IMR-90 (cell line): ENCODE measurements at regions not wholly inside any gene's neighbourhood (a gene's known extent, or its start where the extent isn't known, plus 50 kb on each side); places are given as distances from the start of the nearest gene placed in this dataset.

ENCODE experiments used
- ATAC-seq: fragments of 200-7000 bp; cut with Tn5 transposase; 2 replicates; pipeline ENCODE4 v1.9.1; 2020; ENCODE audit warnings: low read depth, mild to moderate bottlenecking, moderate library complexity
- BruUV-seq: library from RNA; stranded (reverse); fragments of 400-500 nt; replicated peaks from 2 replicates; lab custom pipeline; 2021; lab: Mats Ljungman, UMichigan
- CTCF ChIA-PET: fragments of 300-600 bp; formaldehyde crosslinking; extraction: SDS; loops from one replicate; lab custom pipeline; 2021; ENCODE audit warnings: antibody characterized with exemption; lab: Yijun Ruan, JAX
- POLR2A ChIA-PET: fragments of 300-600 bp; sonication (Branson Sonifier 250); formaldehyde crosslinking; loops from one replicate; lab custom pipeline; 2022; ENCODE audit warnings: antibody characterized with exemption; ENCODE audit not compliant: unreplicated experiment; lab: Charles Lee
- DNase-seq: peaks from one replicate; pipeline ENCODE4 v3.0.0; 2013
- H2AFZ ChIP-seq: replicated peaks from 2 replicates; pipeline ENCODE3; 2013; ENCODE audit warnings: low read length, mild to moderate bottlenecking; ENCODE audit not compliant: poor library complexity
- H2AK5ac ChIP-seq: 2 replicates; pipeline ENCODE4 v1.6.1; 2013; ENCODE audit warnings: low read depth, low read length, inconsistent platforms
- H2AK9ac ChIP-seq: replicated peaks from 2 replicates; pipeline ENCODE3; 2013; ENCODE audit warnings: mild to moderate bottlenecking, low read depth, low read length, moderate library complexity; ENCODE audit not compliant: poor library complexity
- H2BK120ac ChIP-seq: 2 replicates; pipeline ENCODE4 v1.6.1; 2013; ENCODE audit warnings: low read depth, low read length, inconsistent platforms
- H2BK15ac ChIP-seq: 3 replicates; pipeline ENCODE4 v1.6.1; 2013; ENCODE audit warnings: low read depth, low read length, inconsistent platforms
- H2BK20ac ChIP-seq: 2 replicates; pipeline ENCODE4 v1.6.1; 2013; ENCODE audit warnings: low read depth, mild to moderate bottlenecking, inconsistent platforms, low read length, moderate library complexity
- H2BK5ac ChIP-seq: 2 replicates; pipeline ENCODE4 v1.6.1; 2013; ENCODE audit warnings: mild to moderate bottlenecking, low read depth, low read length, inconsistent platforms; ENCODE audit not compliant: poor library complexity, severe bottlenecking
- H3K14ac ChIP-seq: replicated peaks from 2 replicates; pipeline ENCODE4 v1.6.1; 2013; ENCODE audit warnings: low read depth, low read length, inconsistent platforms
- H3K18ac ChIP-seq: 2 replicates; pipeline ENCODE4 v1.6.1; 2013; ENCODE audit warnings: low read depth, low read length, control low read depth
- H3K23ac ChIP-seq: 2 replicates; pipeline ENCODE4 v1.6.1; 2013; ENCODE audit warnings: low read depth, low read length, inconsistent platforms
- H3K27ac ChIP-seq: 2 replicates; pipeline ENCODE4 v1.5.1; 2013; ENCODE audit warnings: mild to moderate bottlenecking, control low read depth, low read length; ENCODE audit not compliant: insufficient read depth
- H3K27me3 ChIP-seq: 2 replicates; pipeline ENCODE4 v1.6.1; 2013; ENCODE audit warnings: low read length; ENCODE audit not compliant: control insufficient read depth, insufficient read depth
- H3K36me3 ChIP-seq: 2 replicates; pipeline ENCODE4 v1.6.1; 2013; ENCODE audit warnings: low read length, mixed read lengths; ENCODE audit not compliant: control insufficient read depth, insufficient read depth
- H3K4ac ChIP-seq: 2 replicates; pipeline ENCODE4 v1.6.1; 2013; ENCODE audit warnings: low read depth, low read length, inconsistent platforms
- H3K4me1 ChIP-seq: 2 replicates; pipeline ENCODE4 v1.6.1; 2013; ENCODE audit warnings: low read length, mixed read lengths; ENCODE audit not compliant: control insufficient read depth, insufficient read depth
- H3K4me2 ChIP-seq: 2 replicates; pipeline ENCODE4 v1.6.1; 2013; ENCODE audit warnings: low read depth, mild to moderate bottlenecking, control low read depth, low read length, moderate library complexity
- H3K4me3 ChIP-seq: 2 replicates; pipeline ENCODE4 v1.5.1; 2013; ENCODE audit warnings: low read depth, mild to moderate bottlenecking, control low read depth, low read length, moderate library complexity; ENCODE audit not compliant: insufficient read depth
- H3K56ac ChIP-seq: 2 replicates; pipeline ENCODE4 v1.6.1; 2013; ENCODE audit warnings: low read length, inconsistent platforms; ENCODE audit not compliant: insufficient read depth; ENCODE audit errors: extremely low read depth
- H3K79me1 ChIP-seq, 2 experiments: 2 replicates each; pipeline ENCODE4 v1.6.1; 2013; ENCODE audit warnings: low read length in 2 of 2, inconsistent platforms in 1 of 2, low read depth in 1 of 2
- H3K9ac ChIP-seq: 2 replicates; pipeline ENCODE4 v1.6.1; 2013; ENCODE audit warnings: low read depth, low read length, control low read depth
- H3K9me1 ChIP-seq: 2 replicates; pipeline ENCODE4 v1.6.1; 2013; ENCODE audit warnings: low read length, inconsistent platforms; ENCODE audit not compliant: insufficient read depth
- H3K9me3 ChIP-seq: 2 replicates; pipeline ENCODE4 v1.6.1; 2013; ENCODE audit warnings: low read length; ENCODE audit not compliant: control insufficient read depth, insufficient read depth
- H4K20me1 ChIP-seq: 2 replicates; pipeline ENCODE4 v1.6.1; 2013; ENCODE audit warnings: low read length, inconsistent platforms; ENCODE audit not compliant: insufficient read depth
- H4K5ac ChIP-seq: 2 replicates; pipeline ENCODE4 v1.6.1; 2013; ENCODE audit warnings: mild to moderate bottlenecking, low read depth, low read length, control low read depth
- H4K8ac ChIP-seq, 2 experiments: 2 replicates each; pipeline ENCODE4 v1.6.1; 2013; ENCODE audit warnings: low read depth in 2 of 2, low read length in 2 of 2, control low read depth in 1 of 2, inconsistent platforms in 1 of 2
- H4K91ac ChIP-seq: 2 replicates; pipeline ENCODE4 v1.6.1; 2013; ENCODE audit warnings: low read depth, low read length, inconsistent platforms; ENCODE audit not compliant: insufficient read depth
- BHLHE40 ChIP-seq: fragments of 150-350 bp; IDR thresholded peaks from 2 replicates; pipeline ENCODE4 v1.6.1; 2016; ENCODE audit warnings: mild to moderate bottlenecking, low read depth, low read length
- CTCF ChIP-seq: conservative IDR thresholded peaks from 2 replicates; pipeline ENCODE4 v1.5.1; 2012; ENCODE audit warnings: mild to moderate bottlenecking, low read depth, low read length, improper control_type of control experiment
- NFE2L2 ChIP-seq: fragments of 150-350 bp; IDR thresholded peaks from 2 replicates; pipeline ENCODE4 v1.6.1; 2016; ENCODE audit warnings: low read depth, mild to moderate bottlenecking, low read length
- RCOR1 ChIP-seq: IDR thresholded peaks from 2 replicates; pipeline ENCODE4 v1.6.1; 2012; ENCODE audit warnings: mild to moderate bottlenecking, low read length, improper control_type of control experiment; ENCODE audit not compliant: insufficient replicate concordance
- WGBS, 2 experiments: methylation state at CpG; one replicate each; pipeline versions ENCODE4 v1.1.5 to v1.1.7; 2013; ENCODE audit warnings: missing lambda C conversion rate in 2 of 2; ENCODE audit not compliant: insufficient read length in 1 of 2; ENCODE audit errors: extremely low coverage in 2 of 2; 5-methylcytosine and 5-hydroxymethylcytosine counted together
- dilution Hi-C: fragments of 300-500 bp; cut with HindIII; formaldehyde crosslinking; loops from one replicate; pipeline ENCODE4 v1.14.3; 2018; ENCODE audit warnings: low sequenced_read_pairs; ENCODE audit not compliant: unreplicated experiment
- in situ Hi-C: fragments of 300-500 bp; cut with MboI; formaldehyde crosslinking; loops from 3 replicates; pipeline ENCODE4 v1.14.3; 2019; ENCODE audit warnings: low sequenced_read_pairs, inconsistent platforms, mixed read lengths
- intact Hi-C: fragments of 100-400 bp; cut with micrococcal nuclease; formaldehyde crosslinking; loops from 2 replicates; pipeline ENCODE4 v1.10.0; 2022

DNA sequence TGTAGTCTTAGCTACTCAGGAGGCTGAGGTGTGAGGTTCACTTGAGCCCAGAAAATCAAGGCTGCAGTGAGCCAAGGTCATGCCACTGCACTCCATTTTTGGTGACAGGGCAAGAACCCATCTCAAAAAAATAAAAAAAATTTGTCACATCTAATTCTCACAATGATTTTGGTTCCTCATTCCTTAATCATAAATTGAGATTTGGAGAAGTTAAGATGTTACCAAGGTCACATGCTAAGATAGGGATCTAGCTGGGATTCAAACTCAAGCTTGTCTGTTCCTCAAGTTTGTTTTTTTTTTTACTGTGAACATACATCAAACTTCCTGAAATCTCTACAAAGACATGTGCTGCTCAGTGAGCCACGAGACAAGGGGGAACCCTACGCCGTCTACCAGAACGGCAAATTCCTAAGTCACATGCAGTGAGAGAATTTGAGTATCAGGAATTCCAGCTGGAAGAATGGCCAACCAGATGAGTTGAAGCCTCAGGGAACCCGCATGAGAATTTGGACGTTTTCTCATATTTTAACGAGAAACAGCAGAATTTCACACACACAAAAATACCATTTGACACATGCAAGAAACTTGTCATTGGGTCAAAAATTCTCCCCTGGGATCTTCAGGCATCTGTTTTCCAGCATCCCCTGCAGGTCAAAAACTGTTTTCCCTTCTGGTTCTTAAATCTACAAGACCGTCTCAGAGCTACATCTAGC is 414.1 kb upstream of the GOT2 start:
- Histone ChIP-seq H3K14ac (no peak overlapping the region), H3K4me3 (no peak overlapping the region), H2AK9ac (no peak overlapping the region), H3K4me2 (no peak overlapping the region), H2BK120ac (no peak overlapping the region), H3K18ac (no peak overlapping the region), H3K27me3 (no peaks in the 10 kb centered on the region), H3K4me1 (no peaks in the 10 kb centered on the region), H3K79me1 (no peaks in the 10 kb centered on the region), H2BK15ac (no peak overlapping the region), H4K5ac (no peak overlapping the region), H4K91ac (no peak overlapping the region), H4K8ac (no peak overlapping the region), H3K56ac (no peak overlapping the region), H2AFZ (no peak overlapping the region), H3K36me3 (no peaks in the 10 kb centered on the region), H3K27ac (no peak overlapping the region), H3K4ac (no peak overlapping the region), H3K9me1 (no peaks in the 10 kb centered on the region), H2BK20ac (no peak overlapping the region), H3K23ac (no peak overlapping the region), H3K9ac (no peak overlapping the region), H3K9me3 (no peaks in the 10 kb centered on the region; the same call in 1 of the 2 replicates), H4K20me1 (no peaks in the 10 kb centered on the region), H2BK5ac (no peak overlapping the region), H2AK5ac (no peak overlapping the region)
- ChIA-PET CTCF (interaction anchor here (0.6 kb wide), 2 partner anchors 250 to 1091 kb away, joined by 3 read pairs; no protein-coding TSS in a partner anchor), POLR2A (no interaction called here)
- intact Hi-C loops, result no loop called here
- DNase-seq (no peak), ATAC-seq (no peak)
- 83% methylated on average over 1 of the region's 8 CpGs; no CpG with 5 or more reads in 1 of the 2 experiments for WGBS, 2 experiments
- in situ Hi-C loops, result no loop called here
- BruUV-seq, result no TSS peak
- dilution Hi-C loops, result no loop called here
- TF ChIP-seq NFE2L2, result no peak
- no peak for TF ChIP-seq CTCF
- TF ChIP-seq BHLHE40, result no peak
- TF ChIP-seq RCOR1, result no peak
